HG03342 (cell line): ENCODE measurements at regions not wholly inside any gene's neighbourhood (a gene's known extent, or its start where the extent isn't known, plus 50 kb on each side); places are given as distances from the start of the nearest gene placed in this dataset.

ENCODE experiments used
- ATAC-seq: cut with Tn5 transposase; IDR thresholded peaks from one replicate; pipeline ENCODE4 v1.9.1; 2021; ENCODE audit warnings: mild to moderate bottlenecking, moderate library complexity; ENCODE audit not compliant: unreplicated experiment

GRCh38 chr18:56323673-56324072, 314.7 kb downstream of the TXNL1 start:
- no peak for ATAC-seq

- ATAC-seq = no peak
These were observed 316.0 kb downstream of the TXNL1 start for GRCh38 chr18:56322406-56322805.

- ATAC-seq = no peak
These were observed 316.9 kb downstream of the TXNL1 start for GRCh38 chr18:56321470-56321869.

- ATAC-seq = no peak
These were observed 318.4 kb downstream of the TXNL1 start for GRCh38 chr18:56319953-56320352.

GRCh38 chr18:56316727-56317126, 321.7 kb downstream of the TXNL1 start:
- no peak for ATAC-seq

- no peak for ATAC-seq
These were observed 323.0 kb downstream of the TXNL1 start for GRCh38 chr18:56315363-56315762.

- ATAC-seq = no peak
These were observed 324.0 kb downstream of the TXNL1 start for GRCh38 chr18:56314396-56314795.

GRCh38 chr18:56312551-56313335, 325.6 kb downstream of the TXNL1 start:
- ATAC-seq = no peak

- ATAC-seq = no peak
These were observed 329.3 kb downstream of the TXNL1 start for GRCh38 chr18:56309104-56309503.

GRCh38 chr18:56307354-56308170, 330.8 kb downstream of the TXNL1 start:
- no peak for ATAC-seq

- no peak for ATAC-seq
These were observed 331.6 kb downstream of the TXNL1 start for GRCh38 chr18:56306797-56307196.

GRCh38 chr18:56305583-56305982, 332.8 kb downstream of the TXNL1 start:
- ATAC-seq = no peak

- no peak for ATAC-seq
These were observed 336.2 kb downstream of the TXNL1 start for GRCh38 chr18:56302156-56302555.

GRCh38 chr18:56299740-56300139, 338.7 kb downstream of the TXNL1 start:
- no peak for ATAC-seq

- no peak for ATAC-seq
These were observed 339.5 kb downstream of the TXNL1 start for GRCh38 chr18:56298935-56299334.

- no peak for ATAC-seq
These were observed 342.0 kb downstream of the TXNL1 start for GRCh38 chr18:56296381-56296780.

- no peak for ATAC-seq
These were observed 343.8 kb downstream of the TXNL1 start for GRCh38 chr18:56294484-56295183.

- no peak for ATAC-seq
These were observed 347.1 kb downstream of the TXNL1 start for GRCh38 chr18:56291294-56291693.

GRCh38 chr18:56289381-56289780, 349.0 kb downstream of the TXNL1 start:
- ATAC-seq = no peak

GRCh38 chr18:56286775-56287325, 351.5 kb downstream of the TXNL1 start:
- ATAC-seq = no peak

GRCh38 chr18:56285387-56286065, 352.9 kb downstream of the TXNL1 start:
- no peak for ATAC-seq
